Posterior cingulate gyrus (tissue), 11 donors: ENCODE measurements at regions not wholly inside any gene's neighbourhood (a gene's known extent, or its start where the extent isn't known, plus 50 kb on each side); places are given as distances from the start of the nearest gene placed in this dataset.

Experiments
- DNase-seq, 10 donors: peaks; one replicate each; pipeline versions ENCODE4 v3.0.0 to v3.0.0-alpha.2; 2020 to 2021; ENCODE audit warnings: mixed read lengths in 3 of 10
- intact Hi-C: fragments of 100-400 bp; cut with DNase I; formaldehyde crosslinking; loops from one replicate; pipeline ENCODE4 v1.15.1; 2023

GRCh38 chr1:81452693-81453366 is 347.9 kb upstream of the ADGRL2 start:
- no peak for DNase-seq
- intact Hi-C loops, result no loop called here

- intact Hi-C loops, result no loop called here
- no peak for DNase-seq
Observed at GRCh38 chr1:81449786-81450185, 350.9 kb upstream of the ADGRL2 start.

GRCh38 chr1:81446000-81446669 is 354.6 kb upstream of the ADGRL2 start:
- no peak for DNase-seq
- intact Hi-C loops, result no loop called here

DNA sequence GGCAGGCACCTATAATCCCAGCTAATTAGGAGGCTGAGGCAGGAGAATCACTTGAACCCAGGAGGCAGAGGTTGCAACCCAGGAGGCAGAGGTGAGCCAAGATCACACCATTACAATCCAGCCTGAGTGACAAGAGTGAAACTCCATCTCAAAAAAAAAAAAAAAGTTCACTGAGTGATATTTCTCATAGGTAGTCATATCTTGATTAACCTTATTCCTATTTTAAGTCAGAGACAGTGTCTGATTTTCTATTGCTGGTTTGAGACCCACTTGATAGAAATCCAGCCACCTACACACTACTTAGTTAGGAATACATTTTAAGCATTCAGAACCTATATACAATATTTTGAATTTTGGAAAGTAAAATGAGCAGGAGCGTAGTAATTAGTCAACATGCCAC is 357.4 kb upstream of the ADGRL2 start:
- intact Hi-C loops, result no loop called here
- no peak for DNase-seq

GRCh38 chr1:81439046-81439823 is 361.5 kb upstream of the ADGRL2 start:
- intact Hi-C loops, result no loop called here
- DNase-seq, result no peak

DNA sequence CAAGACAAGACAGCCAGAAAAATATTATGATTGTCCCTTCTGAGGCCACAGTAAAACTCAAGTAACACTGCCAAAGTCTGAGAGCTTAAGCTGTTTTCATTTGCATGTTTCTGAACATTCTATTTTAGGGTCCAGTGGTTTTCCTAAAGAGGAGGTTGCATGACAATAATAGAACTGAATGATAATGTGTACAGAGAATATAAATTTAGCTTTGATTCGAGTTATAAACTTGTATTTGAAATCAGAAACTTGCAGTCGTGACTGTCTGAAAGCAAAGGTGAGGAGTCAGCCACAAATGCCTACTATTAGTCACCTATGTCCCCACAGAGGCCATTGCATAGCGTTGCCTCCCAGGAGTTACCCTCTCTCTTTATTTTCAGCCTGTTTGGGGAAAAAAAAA is 363.1 kb upstream of the ADGRL2 start:
- intact Hi-C loops, result no loop called here
- DNase-seq, result no peak

- intact Hi-C loops, result no loop called here
- DNase-seq, result no peak
Observed at GRCh38 chr1:81437213-81437612, 363.5 kb upstream of the ADGRL2 start.

GRCh38 chr1:81435175-81435574 is 365.6 kb upstream of the ADGRL2 start:
- DNase-seq, result no peak
- intact Hi-C loops, result no loop called here

DNA sequence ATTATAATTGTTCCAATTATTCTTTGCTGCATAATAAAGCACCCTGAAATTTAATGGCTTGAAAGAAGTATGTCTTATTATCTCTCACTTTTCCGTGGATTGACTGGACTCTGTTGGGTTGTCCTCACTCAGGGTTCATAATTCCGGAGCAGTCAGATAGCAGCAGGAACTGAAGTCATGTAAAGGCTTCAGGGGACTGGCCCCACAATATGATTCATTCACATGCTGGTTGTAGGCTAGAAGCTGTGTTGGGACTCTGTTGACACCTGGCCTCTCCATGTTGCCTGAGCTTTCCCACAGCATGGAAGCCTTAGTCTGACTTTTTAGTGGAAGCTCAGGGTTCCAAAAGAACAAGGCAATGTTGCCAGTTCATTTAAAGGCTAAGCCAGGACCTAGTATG is 367.1 kb upstream of the ADGRL2 start:
- intact Hi-C loops, result no loop called here
- DNase-seq, result no peak

DNA sequence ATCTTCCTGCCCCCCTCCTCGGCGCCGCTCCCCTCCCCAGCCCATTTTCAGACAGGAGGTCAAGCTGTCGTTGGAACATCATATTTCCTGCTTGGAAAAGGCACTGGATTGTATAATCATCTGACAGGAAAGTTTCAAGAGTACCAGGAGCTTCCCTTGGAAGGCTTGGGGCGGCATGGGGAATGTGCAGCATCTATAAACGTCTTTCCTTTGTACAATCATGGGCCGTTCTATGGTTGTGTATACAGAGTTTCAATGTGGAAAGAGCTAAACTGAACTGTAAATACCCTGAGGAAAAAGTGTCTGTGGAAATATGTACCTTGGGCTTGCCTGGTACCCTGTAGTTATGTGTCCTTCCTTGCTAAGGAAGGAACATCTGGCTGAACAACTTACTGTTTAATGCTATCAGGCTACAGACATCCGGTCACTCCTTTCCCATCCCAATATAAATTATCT is 368.1 kb upstream of the ADGRL2 start:
- intact Hi-C loops, result no loop called here
- no peak for DNase-seq

GRCh38 chr1:81432059-81432458 is 368.7 kb upstream of the ADGRL2 start:
- intact Hi-C loops, result no loop called here
- no peak for DNase-seq

DNA sequence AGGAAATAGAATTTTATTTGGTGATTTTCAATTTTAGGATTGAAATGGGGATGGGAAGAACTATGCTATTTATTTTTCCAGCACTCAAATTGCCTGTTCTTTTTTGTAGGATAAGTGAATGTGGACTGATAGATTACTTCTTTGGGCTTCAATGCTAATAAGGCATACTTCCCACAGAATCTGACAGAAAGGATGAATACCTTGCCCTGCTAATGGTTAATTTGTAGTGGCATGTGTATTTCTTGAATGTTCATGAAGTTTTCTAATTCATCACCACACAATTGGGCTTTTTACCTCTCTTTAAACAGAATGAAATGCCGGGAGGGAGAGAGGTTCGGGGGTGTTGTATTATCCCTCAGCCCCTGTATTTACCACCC is 369.1 kb upstream of the ADGRL2 start:
- no peak for DNase-seq
- intact Hi-C loops, result no loop called here

DNA sequence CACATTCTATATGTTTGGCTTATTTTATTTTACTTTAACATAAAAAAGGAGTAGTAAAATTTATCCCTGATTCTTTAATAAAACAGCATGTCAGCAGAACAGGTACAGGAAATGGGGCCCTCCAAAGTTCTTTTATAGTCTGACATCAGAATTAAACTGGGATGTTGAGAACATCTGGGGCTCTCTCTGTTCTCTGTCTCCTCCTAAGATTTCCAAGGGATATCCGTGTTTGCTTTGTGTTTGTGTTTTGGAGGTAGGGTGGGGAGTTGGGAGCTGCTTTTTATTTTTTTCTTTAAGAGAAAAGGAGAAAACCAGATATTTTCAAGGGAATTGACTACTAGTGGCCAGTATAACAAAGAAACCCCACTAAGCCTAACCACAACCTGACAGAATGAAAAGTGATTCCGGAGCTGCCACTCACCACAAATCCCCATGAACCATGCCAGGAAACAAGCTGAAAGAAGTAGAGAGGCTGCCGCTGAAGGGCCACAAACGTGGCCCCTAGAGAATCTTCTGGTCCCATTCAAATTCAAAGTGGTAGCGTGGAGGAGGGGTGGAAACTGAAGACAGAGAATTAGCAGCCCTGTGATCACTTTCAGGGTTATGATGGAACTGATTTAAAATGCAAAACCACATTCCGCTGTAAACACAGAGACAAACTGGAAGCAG is 369.6 kb upstream of the ADGRL2 start:
- intact Hi-C loops, result no loop called here
- no peak for DNase-seq

DNA sequence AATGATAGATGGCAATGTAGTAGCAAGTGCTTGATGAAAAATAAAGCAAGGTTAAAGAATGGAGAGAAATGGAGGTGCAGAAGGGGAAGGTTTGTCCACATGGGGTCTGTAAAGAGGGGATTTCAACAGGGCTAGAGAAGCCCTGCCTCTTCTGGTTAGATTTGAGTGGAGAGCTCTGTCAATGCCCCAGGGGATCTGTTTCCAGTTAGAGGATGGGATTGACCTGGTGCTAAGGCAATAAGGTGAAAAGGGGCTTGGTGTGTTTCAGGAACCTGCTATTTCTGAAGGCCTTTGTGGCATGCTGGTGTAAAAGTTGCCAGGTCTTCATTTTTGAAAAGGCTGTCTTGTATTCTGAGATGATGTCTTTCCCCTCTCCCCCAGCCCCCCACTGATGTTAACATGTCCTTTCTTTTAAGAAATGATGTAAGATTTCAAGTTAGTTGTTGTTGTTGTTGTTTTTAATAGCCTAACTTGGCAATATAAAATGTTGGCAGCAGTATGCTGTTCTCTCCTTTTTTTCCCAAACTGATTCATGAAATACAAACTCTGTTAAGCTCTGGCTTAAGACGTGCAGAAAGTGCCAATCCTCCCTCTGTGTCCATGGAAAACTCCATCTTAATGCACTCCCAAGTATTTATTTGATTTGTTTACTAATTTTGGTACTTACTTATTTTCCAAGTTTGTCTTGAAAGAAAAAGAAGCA is 370.3 kb upstream of the ADGRL2 start:
- intact Hi-C loops, result no loop called here
- no peak for DNase-seq

GRCh38 chr1:81428998-81429397 is 371.7 kb upstream of the ADGRL2 start:
- no peak for DNase-seq
- intact Hi-C loops, result no loop called here

DNA sequence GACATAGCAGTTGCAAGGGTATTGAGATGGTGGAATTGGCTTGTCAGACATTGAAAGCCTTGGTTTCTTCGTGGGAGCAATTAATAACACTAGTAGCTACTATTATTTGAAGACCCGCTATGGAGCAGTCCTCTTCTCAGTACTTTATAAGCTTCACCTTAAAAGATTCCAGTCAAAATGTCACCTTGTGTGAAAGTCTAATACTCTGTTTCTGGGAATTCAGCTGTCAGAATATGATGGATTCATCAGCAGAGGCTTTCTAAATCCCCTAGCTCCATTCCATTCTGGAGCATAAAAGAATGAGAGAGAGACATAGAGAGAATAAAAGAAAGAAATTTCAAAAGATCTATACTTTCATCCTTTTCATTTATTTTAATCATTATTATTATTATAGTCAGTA is 375.9 kb upstream of the ADGRL2 start:
- intact Hi-C loops, result no loop called here

DNA sequence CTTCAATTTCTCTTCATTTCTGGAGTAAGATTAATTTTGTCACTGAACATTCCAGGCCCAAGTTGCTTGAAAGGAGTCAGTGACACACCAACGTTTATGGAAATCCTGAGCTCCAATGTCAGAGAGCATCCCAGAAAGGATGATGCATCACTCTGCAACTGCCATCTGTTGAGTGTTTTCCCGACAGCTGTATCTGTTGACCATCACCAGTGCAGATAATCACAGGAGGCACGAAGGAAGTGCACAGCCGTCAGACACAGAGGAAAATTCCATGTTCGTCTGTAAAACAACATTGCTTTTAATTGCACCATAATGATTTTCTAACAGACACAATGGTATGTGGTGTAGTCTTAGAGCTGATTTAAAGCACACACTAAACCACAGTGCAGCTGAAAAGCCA is 376.7 kb upstream of the ADGRL2 start:
- no peak for DNase-seq
- intact Hi-C loops, result no loop called here

More for the DNA sequence above, 375.9 kb upstream of the ADGRL2 start:
- no peak for DNase-seq

DNA sequence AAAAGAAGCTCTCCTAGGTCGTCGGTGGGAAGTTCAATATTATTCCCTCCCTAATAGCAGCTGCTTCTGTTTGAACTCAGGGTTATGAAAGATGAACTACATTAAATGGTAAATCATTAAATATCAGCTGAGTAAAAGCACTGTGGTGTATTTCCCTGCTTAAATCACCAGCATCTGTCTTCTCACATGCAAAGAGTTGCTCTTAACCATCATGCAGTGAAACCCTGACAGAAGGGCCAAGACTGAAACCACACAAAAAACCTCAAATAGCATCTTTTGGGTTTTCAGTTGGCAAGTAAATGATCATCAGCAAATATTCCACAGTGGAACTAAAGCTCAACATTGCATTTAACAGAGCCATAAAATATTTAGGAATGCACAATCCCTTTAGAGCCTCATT is 380.0 kb upstream of the ADGRL2 start:
- intact Hi-C loops, result no loop called here
- no peak for DNase-seq

DNA sequence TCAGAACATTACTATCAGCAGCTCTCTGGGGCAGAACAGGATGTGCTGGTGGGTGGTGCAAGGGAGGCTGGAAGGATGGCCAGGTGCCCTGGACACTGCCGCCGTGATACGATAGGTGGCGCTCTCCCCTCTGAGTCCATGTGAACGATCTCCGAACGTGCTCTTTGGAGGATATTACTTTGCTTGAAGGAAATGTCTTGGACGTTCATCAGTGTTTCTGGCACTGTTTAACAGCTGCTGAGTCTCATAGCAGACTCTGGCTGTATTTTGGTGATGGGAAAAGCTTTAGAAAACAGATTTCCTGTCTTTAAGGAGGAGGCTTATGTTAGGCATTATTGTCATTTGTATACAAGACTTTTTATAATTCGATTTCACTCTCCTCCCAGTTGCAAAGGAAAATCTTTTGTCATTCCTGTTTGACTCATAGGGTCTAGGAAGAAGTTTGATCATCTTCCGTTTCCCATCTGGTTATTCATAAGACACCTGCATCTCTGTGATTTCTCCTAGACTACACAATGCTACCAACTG is 386.2 kb upstream of the ADGRL2 start:
- intact Hi-C loops, result no loop called here
- DNase-seq, result peak in 9 of 10 donors; percentile 30 to 93 (median 56)

- no peak for DNase-seq
- intact Hi-C loops, result no loop called here
Observed at GRCh38 chr1:81412954-81413353, 387.8 kb upstream of the ADGRL2 start.
